ENCODE measurements at regions not wholly inside any gene's neighbourhood (a gene's known extent, or its start where the extent isn't known, plus 50 kb on each side); places are given as distances from the start of the nearest gene placed in this dataset.
"Not testable (repeated sequence)": the region's sequence is repeated elsewhere in the genome, so short reads cannot be mapped to it uniquely, and the experiment has no call there.

- DNase-seq (ENCODE audit: low read depth); in situ Hi-C loops (cut with HindIII; ENCODE audit: low sequenced_read_pairs); H3K4me3 ChIP-seq (ENCODE audit: low read depth, low read length): not testable (repeated sequence)
Observed at GRCh38 chr2:89883624-89884023, 1192.2 kb downstream of the RPIA start.

GRCh38 chr2:89885071-89885470 is 1193.6 kb downstream of the RPIA start:
- H3K4me3 ChIP-seq (ENCODE audit: low read depth, low read length); in situ Hi-C loops (cut with HindIII; ENCODE audit: low sequenced_read_pairs); DNase-seq (ENCODE audit: low read depth): not testable (repeated sequence)

- H3K4me3 ChIP-seq (ENCODE audit: low read depth, low read length); in situ Hi-C loops (cut with HindIII; ENCODE audit: low sequenced_read_pairs); DNase-seq (ENCODE audit: low read depth): not testable (repeated sequence)
Observed at GRCh38 chr2:89888693-89889092, 1197.2 kb downstream of the RPIA start.

- H3K4me3 ChIP-seq (ENCODE audit: low read depth, low read length); DNase-seq (ENCODE audit: low read depth); in situ Hi-C loops (cut with HindIII; ENCODE audit: low sequenced_read_pairs): not testable (repeated sequence)
Observed at GRCh38 chr2:89890185-89890773, 1198.8 kb downstream of the RPIA start.

GRCh38 chr2:89894988-89895387 is 1203.5 kb downstream of the RPIA start:
- H3K4me3 ChIP-seq (ENCODE audit: low read depth, low read length); DNase-seq (ENCODE audit: low read depth); in situ Hi-C loops (cut with HindIII; ENCODE audit: low sequenced_read_pairs): not testable (repeated sequence)

- DNase-seq (ENCODE audit: low read depth); H3K4me3 ChIP-seq (ENCODE audit: low read depth, low read length); in situ Hi-C loops (cut with HindIII; ENCODE audit: low sequenced_read_pairs): not testable (repeated sequence)
Observed at GRCh38 chr2:89895629-89896028, 1204.2 kb downstream of the RPIA start.

- in situ Hi-C loops (cut with HindIII; ENCODE audit: low sequenced_read_pairs); H3K4me3 ChIP-seq (ENCODE audit: low read depth, low read length); DNase-seq (ENCODE audit: low read depth): not testable (repeated sequence)
Observed at GRCh38 chr2:89927018-89927417, 1235.5 kb downstream of the RPIA start.

GRCh38 chr2:89935436-89935835 is 1244.0 kb downstream of the RPIA start:
- H3K4me3 ChIP-seq (ENCODE audit: low read depth, low read length); in situ Hi-C loops (cut with HindIII; ENCODE audit: low sequenced_read_pairs): not testable (repeated sequence)
- peak; percentile 31 for DNase-seq (ENCODE audit: low read depth)

- H3K4me3 ChIP-seq (ENCODE audit: low read depth, low read length); DNase-seq (ENCODE audit: low read depth); in situ Hi-C loops (cut with HindIII; ENCODE audit: low sequenced_read_pairs): not testable (repeated sequence)
Observed at GRCh38 chr2:89936011-89936410, 1244.5 kb downstream of the RPIA start.

GRCh38 chr2:89936559-89936958 is 1245.1 kb downstream of the RPIA start:
- in situ Hi-C loops (cut with HindIII; ENCODE audit: low sequenced_read_pairs); DNase-seq (ENCODE audit: low read depth); H3K4me3 ChIP-seq (ENCODE audit: low read depth, low read length): not testable (repeated sequence)

GRCh38 chr2:89938756-89939155 is 1247.3 kb downstream of the RPIA start:
- H3K4me3 ChIP-seq (ENCODE audit: low read depth, low read length); in situ Hi-C loops (cut with HindIII; ENCODE audit: low sequenced_read_pairs); DNase-seq (ENCODE audit: low read depth): not testable (repeated sequence)

- in situ Hi-C loops (cut with HindIII; ENCODE audit: low sequenced_read_pairs); H3K4me3 ChIP-seq (ENCODE audit: low read depth, low read length); DNase-seq (ENCODE audit: low read depth): not testable (repeated sequence)
Observed at GRCh38 chr2:89944267-89944666, 1252.8 kb downstream of the RPIA start.

GRCh38 chr2:89945004-89945616 is 1253.6 kb downstream of the RPIA start:
- in situ Hi-C loops (cut with HindIII; ENCODE audit: low sequenced_read_pairs); DNase-seq (ENCODE audit: low read depth); H3K4me3 ChIP-seq (ENCODE audit: low read depth, low read length): not testable (repeated sequence)

GRCh38 chr2:89947208-89947815 is 1255.8 kb downstream of the RPIA start:
- in situ Hi-C loops (cut with HindIII; ENCODE audit: low sequenced_read_pairs); DNase-seq (ENCODE audit: low read depth): not testable (repeated sequence)

GRCh38 chr2:89948102-89948501 is 1256.6 kb downstream of the RPIA start:
- DNase-seq (ENCODE audit: low read depth); H3K4me3 ChIP-seq (ENCODE audit: low read depth, low read length); in situ Hi-C loops (cut with HindIII; ENCODE audit: low sequenced_read_pairs): not testable (repeated sequence)

More at GRCh38 chr2:89947208-89947815, 1255.8 kb downstream of the RPIA start:
- H3K4me3 ChIP-seq (ENCODE audit: low read depth, low read length) = not testable (repeated sequence)

GRCh38 chr2:89950807-89951206 is 1259.3 kb downstream of the RPIA start:
- DNase-seq (ENCODE audit: low read depth); in situ Hi-C loops (cut with HindIII; ENCODE audit: low sequenced_read_pairs): not testable (repeated sequence)

GRCh38 chr2:89957236-89957635 is 1265.8 kb downstream of the RPIA start:
- DNase-seq (ENCODE audit: low read depth); in situ Hi-C loops (cut with HindIII; ENCODE audit: low sequenced_read_pairs): not testable (repeated sequence)

More at GRCh38 chr2:89950807-89951206, 1259.3 kb downstream of the RPIA start:
- H3K4me3 ChIP-seq (ENCODE audit: low read depth, low read length) = not testable (repeated sequence)

GRCh38 chr2:89959729-89960378 is 1268.4 kb downstream of the RPIA start:
- DNase-seq (ENCODE audit: low read depth); H3K4me3 ChIP-seq (ENCODE audit: low read depth, low read length); in situ Hi-C loops (cut with HindIII; ENCODE audit: low sequenced_read_pairs): not testable (repeated sequence)

More at GRCh38 chr2:89957236-89957635, 1265.8 kb downstream of the RPIA start:
- not testable (repeated sequence) for H3K4me3 ChIP-seq (ENCODE audit: low read depth, low read length)

Measured in astrocyte of the cerebellum (primary cell).